ENCODE measurements at regions not wholly inside any gene's neighbourhood (a gene's known extent, or its start where the extent isn't known, plus 50 kb on each side); places are given as distances from the start of the nearest gene placed in this dataset.

DNA sequence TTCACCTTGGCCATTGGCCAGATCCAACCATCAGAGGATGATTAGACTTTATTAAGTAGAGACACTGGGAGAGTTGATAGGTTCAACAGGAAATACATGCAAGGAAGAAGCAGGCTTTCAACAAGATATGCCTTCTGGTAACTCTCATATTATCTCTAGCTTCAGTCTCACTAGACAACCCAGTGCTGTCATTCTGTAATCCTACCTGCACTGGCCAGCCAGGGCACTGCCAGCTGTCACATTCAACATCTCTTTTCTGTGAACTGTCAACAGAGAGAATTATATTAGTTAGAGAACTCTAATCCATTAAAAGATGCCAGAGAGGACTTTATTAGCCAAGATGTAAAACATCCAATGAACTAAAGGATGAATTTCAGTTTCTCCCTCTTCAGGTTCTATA, 337.9 kb upstream of the JAG1 start:
- no peak overlapping the region for H2BK5ac ChIP-seq (ENCODE audit: low read length)
- no peak overlapping the region for H4K8ac ChIP-seq (ENCODE audit: low read depth, low read length)
- no peaks in the 10 kb centered on the region for H3K36me3 ChIP-seq (replicated peaks in 1 of 2; ENCODE audit: control insufficient read depth in 2 of 2, insufficient read depth in 2 of 2, low read length in 2 of 2)
- no peak overlapping the region for H3K9ac ChIP-seq (ENCODE audit: low read depth, low read length, poor library complexity)
- H2BK15ac ChIP-seq (ENCODE audit: low read length): no peak overlapping the region
- H3K14ac ChIP-seq (ENCODE audit: low read length): no peak overlapping the region
- no peak overlapping the region for H3K18ac ChIP-seq (ENCODE audit: low read length)
- no peak overlapping the region for H3K4me3 ChIP-seq (ENCODE audit: low read length in 2 of 2)
- H4K91ac ChIP-seq (ENCODE audit: low read depth, low read length, poor library complexity): no peak overlapping the region
- H2AFZ ChIP-seq (ENCODE audit: low read length): no peak overlapping the region
- no peak for DNase-seq (ENCODE audit: low spot score)
- no peak overlapping the region for H2BK120ac ChIP-seq (ENCODE audit: low read depth, low read length)
- no peak overlapping the region for H2BK12ac ChIP-seq (ENCODE audit: low read length)
- no peaks in the 10 kb centered on the region for H3K79me1 ChIP-seq (ENCODE audit: low read depth, low read length)
- no peak overlapping the region for H3K4ac ChIP-seq (ENCODE audit: low read length)
- H3K27me3 ChIP-seq (ENCODE audit: control insufficient read depth in 3 of 3, insufficient read depth in 3 of 3, low read depth in 1 of 3, low read length in 3 of 3): peaks cover 0 to 5% (median 0%) of the 10 kb centered on the region in 3 experiments
- no peak overlapping the region for H3K4me2 ChIP-seq (ENCODE audit: insufficient read depth, low read length, poor library complexity, severe bottlenecking)
- H3K4me1 ChIP-seq (ENCODE audit: control insufficient read depth in 2 of 2, insufficient read depth in 1 of 2, low read depth in 1 of 2, low read length in 2 of 2): no peaks in the 10 kb centered on the region
- peaks cover 0 to 2% of the 10 kb centered on the region in 2 donors for H3K9me3 ChIP-seq (replicated peaks in 1 of 2; ENCODE audit: control insufficient read depth in 2 of 2, insufficient read depth in 1 of 2, low read depth in 1 of 2, low read length in 2 of 2)
- no peak overlapping the region for H3K27ac ChIP-seq (replicated peaks; ENCODE audit: low read length)
- H2AK5ac ChIP-seq (ENCODE audit: low read depth, low read length): no peak overlapping the region
- no peak overlapping the region for H3K23ac ChIP-seq (ENCODE audit: low read depth, low read length, poor library complexity)

DNA sequence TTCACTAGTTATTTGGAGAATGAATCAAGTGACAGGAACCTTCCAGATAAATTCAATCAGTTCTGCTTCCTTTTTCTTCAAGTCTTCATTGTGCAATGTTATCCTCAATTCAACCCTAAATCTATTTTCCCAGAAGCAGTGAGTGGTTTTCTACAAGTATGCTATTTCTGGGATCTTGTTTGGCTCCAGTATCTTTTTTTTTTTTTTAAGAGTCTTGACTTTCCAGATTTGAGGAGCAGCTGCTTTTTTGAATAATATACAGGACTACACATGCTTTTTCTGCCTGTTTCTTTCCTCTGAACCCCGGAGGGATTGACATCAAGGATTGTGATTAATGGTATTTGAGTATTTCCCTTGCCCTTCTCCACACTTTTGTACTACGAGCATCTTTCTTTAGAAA, 339.2 kb upstream of the JAG1 start:
- H4K91ac ChIP-seq (ENCODE audit: low read depth, low read length, poor library complexity): no peak overlapping the region
- H3K23ac ChIP-seq (ENCODE audit: low read depth, low read length, poor library complexity): no peak overlapping the region
- H3K4me2 ChIP-seq (ENCODE audit: insufficient read depth, low read length, poor library complexity, severe bottlenecking): no peak overlapping the region
- no peak overlapping the region for H2BK12ac ChIP-seq (ENCODE audit: low read length)
- H4K8ac ChIP-seq (ENCODE audit: low read depth, low read length): no peak overlapping the region
- no peaks in the 10 kb centered on the region for H3K36me3 ChIP-seq (replicated peaks in 1 of 2; ENCODE audit: control insufficient read depth in 2 of 2, insufficient read depth in 2 of 2, low read length in 2 of 2)
- no peak overlapping the region for H3K18ac ChIP-seq (ENCODE audit: low read length)
- no peak overlapping the region for H3K27ac ChIP-seq (replicated peaks; ENCODE audit: low read length)
- H3K4ac ChIP-seq (ENCODE audit: low read length): no peak overlapping the region
- no peaks in the 10 kb centered on the region for H3K79me1 ChIP-seq (ENCODE audit: low read depth, low read length)
- H2BK15ac ChIP-seq (ENCODE audit: low read length): no peak overlapping the region
- no peak for DNase-seq (ENCODE audit: low spot score)
- H2AFZ ChIP-seq (ENCODE audit: low read length): no peak overlapping the region
- no peak overlapping the region for H3K4me3 ChIP-seq (ENCODE audit: low read length in 2 of 2)
- H2BK5ac ChIP-seq (ENCODE audit: low read length): no peak overlapping the region
- no peak overlapping the region for H2BK120ac ChIP-seq (ENCODE audit: low read depth, low read length)
- no peak overlapping the region for H3K9ac ChIP-seq (ENCODE audit: low read depth, low read length, poor library complexity)
- peaks cover 0 to 5% (median 0%) of the 10 kb centered on the region in 3 experiments for H3K27me3 ChIP-seq (ENCODE audit: control insufficient read depth in 3 of 3, insufficient read depth in 3 of 3, low read depth in 1 of 3, low read length in 3 of 3)
- no CpG with 5 or more reads among the region's 2 CpGs for WGBS, 2 donors (ENCODE audit: extremely low coverage in 2 of 2, insufficient read length in 2 of 2, insufficient replicate concordance in 1 of 2)
- no peak overlapping the region for H3K14ac ChIP-seq (ENCODE audit: low read length)
- no peaks in the 10 kb centered on the region for H3K9me3 ChIP-seq (replicated peaks in 1 of 2; ENCODE audit: control insufficient read depth in 2 of 2, insufficient read depth in 1 of 2, low read depth in 1 of 2, low read length in 2 of 2)
- H3K4me1 ChIP-seq (ENCODE audit: control insufficient read depth in 2 of 2, insufficient read depth in 1 of 2, low read depth in 1 of 2, low read length in 2 of 2): no peaks in the 10 kb centered on the region
- no peak overlapping the region for H2AK5ac ChIP-seq (ENCODE audit: low read depth, low read length)

DNA sequence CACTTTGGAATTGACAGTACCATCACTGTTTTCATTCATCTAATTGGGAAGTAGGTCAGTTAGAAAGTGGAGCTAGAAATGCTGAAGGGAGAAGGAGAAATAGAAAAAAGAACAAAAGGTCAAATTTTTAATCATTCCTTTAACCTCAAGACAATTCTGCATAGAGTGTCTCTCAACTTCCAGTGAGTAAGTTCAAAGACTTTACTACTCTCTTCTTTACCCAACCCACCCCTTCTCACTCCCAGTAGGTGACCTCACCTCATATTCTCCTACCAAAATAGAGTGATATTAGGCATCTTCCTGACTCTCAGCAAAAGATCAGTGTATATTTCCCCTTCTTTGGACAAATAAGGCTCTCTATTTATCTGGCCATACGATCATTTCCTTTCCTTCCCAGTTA, 340.0 kb upstream of the JAG1 start:
- no peak overlapping the region for H3K4me3 ChIP-seq (ENCODE audit: low read length in 2 of 2)
- no CpG with 5 or more reads among the region's 1 CpG for WGBS, 2 donors (ENCODE audit: extremely low coverage in 2 of 2, insufficient read length in 2 of 2, insufficient replicate concordance in 1 of 2)

DNA sequence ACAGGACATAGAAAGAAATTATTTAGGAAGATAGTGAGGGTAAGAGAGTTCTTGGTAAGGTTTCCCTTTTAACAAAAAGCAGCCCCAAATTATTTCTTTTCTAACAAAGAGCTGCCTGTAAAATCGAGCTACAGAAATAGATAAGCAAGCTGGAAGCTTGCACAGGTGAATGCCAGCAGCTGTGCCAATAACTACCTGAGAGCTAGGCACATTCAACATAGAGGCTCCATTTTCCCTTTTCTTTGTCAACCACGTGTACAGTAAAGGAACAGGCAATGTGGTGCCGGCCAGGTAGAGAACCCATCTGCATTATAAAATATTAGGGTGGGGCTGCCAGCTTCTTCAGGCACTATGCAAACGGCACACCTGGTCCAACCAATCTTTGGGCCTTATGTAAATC, 341.6 kb upstream of the JAG1 start:
- no peak overlapping the region for H3K27ac ChIP-seq (replicated peaks; ENCODE audit: low read length)
- no peak overlapping the region for H3K18ac ChIP-seq (ENCODE audit: low read length)
- H3K4me2 ChIP-seq (ENCODE audit: insufficient read depth, low read length, poor library complexity, severe bottlenecking): no peak overlapping the region
- H3K14ac ChIP-seq (ENCODE audit: low read length): no peak overlapping the region
- no peak overlapping the region for H4K91ac ChIP-seq (ENCODE audit: low read depth, low read length, poor library complexity)
- H3K36me3 ChIP-seq (replicated peaks in 1 of 2; ENCODE audit: control insufficient read depth in 2 of 2, insufficient read depth in 2 of 2, low read length in 2 of 2): no peaks in the 10 kb centered on the region
- H3K23ac ChIP-seq (ENCODE audit: low read depth, low read length, poor library complexity): no peak overlapping the region
- no peak overlapping the region for H2AFZ ChIP-seq (ENCODE audit: low read length)
- no peaks in the 10 kb centered on the region for H3K9me3 ChIP-seq (replicated peaks in 1 of 2; ENCODE audit: control insufficient read depth in 2 of 2, insufficient read depth in 1 of 2, low read depth in 1 of 2, low read length in 2 of 2)
- no peak overlapping the region for H2BK15ac ChIP-seq (ENCODE audit: low read length)
- no peak overlapping the region for H3K4ac ChIP-seq (ENCODE audit: low read length)
- DNase-seq (ENCODE audit: low spot score): no peak
- H2BK5ac ChIP-seq (ENCODE audit: low read length): no peak overlapping the region
- no peak overlapping the region for H3K4me3 ChIP-seq (ENCODE audit: low read length in 2 of 2)
- no peak overlapping the region for H3K9ac ChIP-seq (ENCODE audit: low read depth, low read length, poor library complexity)
- H4K8ac ChIP-seq (ENCODE audit: low read depth, low read length): no peak overlapping the region
- H2AK5ac ChIP-seq (ENCODE audit: low read depth, low read length): no peak overlapping the region
- H3K27me3 ChIP-seq (ENCODE audit: control insufficient read depth in 3 of 3, insufficient read depth in 3 of 3, low read depth in 1 of 3, low read length in 3 of 3): peaks cover 0 to 5% (median 0%) of the 10 kb centered on the region in 3 experiments
- no peak overlapping the region for H2BK120ac ChIP-seq (ENCODE audit: low read depth, low read length)
- WGBS, 2 donors (ENCODE audit: extremely low coverage in 2 of 2, insufficient read length in 2 of 2, insufficient replicate concordance in 1 of 2): no CpG with 5 or more reads among the region's 4 CpGs
- H3K4me1 ChIP-seq (ENCODE audit: control insufficient read depth in 2 of 2, insufficient read depth in 1 of 2, low read depth in 1 of 2, low read length in 2 of 2): peaks cover 0 to 5% of the 10 kb centered on the region in 2 donors
- no peaks in the 10 kb centered on the region for H3K79me1 ChIP-seq (ENCODE audit: low read depth, low read length)
- H2BK12ac ChIP-seq (ENCODE audit: low read length): no peak overlapping the region

More for the DNA sequence above, 340.0 kb upstream of the JAG1 start:
- Histone ChIP-seq H2AK5ac (ENCODE audit: low read depth, low read length) (no peak overlapping the region), H3K18ac (ENCODE audit: low read length) (no peak overlapping the region), H2BK120ac (ENCODE audit: low read depth, low read length) (no peak overlapping the region), H3K9me3 (replicated peaks in 1 of 2; ENCODE audit: control insufficient read depth in 2 of 2, insufficient read depth in 1 of 2, low read depth in 1 of 2, low read length in 2 of 2) (no peaks in the 10 kb centered on the region), H3K4ac (ENCODE audit: low read length) (no peak overlapping the region), H2BK15ac (ENCODE audit: low read length) (no peak overlapping the region), H4K91ac (ENCODE audit: low read depth, low read length, poor library complexity) (no peak overlapping the region), H2BK12ac (ENCODE audit: low read length) (no peak overlapping the region), H3K23ac (ENCODE audit: low read depth, low read length, poor library complexity) (no peak overlapping the region), H3K4me1 (ENCODE audit: control insufficient read depth in 2 of 2, insufficient read depth in 1 of 2, low read depth in 1 of 2, low read length in 2 of 2) (peaks cover 0 to 3% of the 10 kb centered on the region in 2 donors), H3K79me1 (ENCODE audit: low read depth, low read length) (no peaks in the 10 kb centered on the region), H2BK5ac (ENCODE audit: low read length) (no peak overlapping the region), H3K4me2 (ENCODE audit: insufficient read depth, low read length, poor library complexity, severe bottlenecking) (no peak overlapping the region), H3K9ac (ENCODE audit: low read depth, low read length, poor library complexity) (no peak overlapping the region), H3K27ac (replicated peaks; ENCODE audit: low read length) (no peak overlapping the region), H4K8ac (ENCODE audit: low read depth, low read length) (no peak overlapping the region), H3K27me3 (ENCODE audit: control insufficient read depth in 3 of 3, insufficient read depth in 3 of 3, low read depth in 1 of 3, low read length in 3 of 3) (peaks cover 0 to 5% (median 0%) of the 10 kb centered on the region in 3 experiments), H3K36me3 (replicated peaks in 1 of 2; ENCODE audit: control insufficient read depth in 2 of 2, insufficient read depth in 2 of 2, low read length in 2 of 2) (no peaks in the 10 kb centered on the region), H2AFZ (ENCODE audit: low read length) (no peak overlapping the region), H3K14ac (ENCODE audit: low read length) (no peak overlapping the region)
- no peak for DNase-seq (ENCODE audit: low spot score)

Data from neuronal stem cell (in vitro differentiated cells).